ENCODE measurements at regions not wholly inside any gene's neighbourhood (a gene's known extent, or its start where the extent isn't known, plus 50 kb on each side); places are given as distances from the start of the nearest gene placed in this dataset.

GRCh38 chr6:18861204-18861603 lies 474.1 kb downstream of the RNF144B start:
- Histone ChIP-seq H3K27me3 (replicated peaks; ENCODE audit: control insufficient read depth, insufficient read depth, low read length, poor library complexity, severe bottlenecking) (no peaks in the 10 kb centered on the region), H3K36me3 (ENCODE audit: control insufficient read depth, insufficient read depth, low read length) (no peaks in the 10 kb centered on the region), H3K4me3 (ENCODE audit: insufficient read depth, low read depth, low read length, poor library complexity, severe bottlenecking) (no peak overlapping the region), H3K4me1 (ENCODE audit: control insufficient read depth, insufficient read depth, low read length, poor library complexity, severe bottlenecking) (no peaks in the 10 kb centered on the region), H3K9me3 (ENCODE audit: control insufficient read depth, low read length) (no peaks in the 10 kb centered on the region), H3K27ac (ENCODE audit: insufficient read depth, low read length, poor library complexity, severe bottlenecking) (no peak overlapping the region)
- DNase-seq = no peak

- no peaks in the 10 kb centered on the region for H3K36me3 ChIP-seq (ENCODE audit: control insufficient read depth, insufficient read depth, low read length)
- H3K27ac ChIP-seq (ENCODE audit: insufficient read depth, low read length, poor library complexity, severe bottlenecking) = no peak overlapping the region
- H3K4me3 ChIP-seq (ENCODE audit: insufficient read depth, low read depth, low read length, poor library complexity, severe bottlenecking) = no peak overlapping the region
- no peaks in the 10 kb centered on the region for H3K27me3 ChIP-seq (replicated peaks; ENCODE audit: control insufficient read depth, insufficient read depth, low read length, poor library complexity, severe bottlenecking)
- no peaks in the 10 kb centered on the region for H3K9me3 ChIP-seq (ENCODE audit: control insufficient read depth, low read length)
- H3K4me1 ChIP-seq (ENCODE audit: control insufficient read depth, insufficient read depth, low read length, poor library complexity, severe bottlenecking) = no peaks in the 10 kb centered on the region
- no peak for DNase-seq
These were observed 496.1 kb downstream of the RNF144B start for GRCh38 chr6:18883268-18883667.

- no peak for DNase-seq
- Histone ChIP-seq H3K4me1 (ENCODE audit: control insufficient read depth, insufficient read depth, low read length, poor library complexity, severe bottlenecking) (no peaks in the 10 kb centered on the region), H3K27ac (ENCODE audit: insufficient read depth, low read length, poor library complexity, severe bottlenecking) (no peak overlapping the region), H3K27me3 (replicated peaks; ENCODE audit: control insufficient read depth, insufficient read depth, low read length, poor library complexity, severe bottlenecking) (no peaks in the 10 kb centered on the region), H3K36me3 (ENCODE audit: control insufficient read depth, insufficient read depth, low read length) (no peaks in the 10 kb centered on the region), H3K9me3 (ENCODE audit: control insufficient read depth, low read length) (no peaks in the 10 kb centered on the region), H3K4me3 (ENCODE audit: insufficient read depth, low read depth, low read length, poor library complexity, severe bottlenecking) (no peak overlapping the region)
These were observed 496.7 kb downstream of the RNF144B start for GRCh38 chr6:18883851-18884250.

- Histone ChIP-seq H3K27me3 (replicated peaks; ENCODE audit: control insufficient read depth, insufficient read depth, low read length, poor library complexity, severe bottlenecking) (no peaks in the 10 kb centered on the region), H3K4me3 (ENCODE audit: insufficient read depth, low read depth, low read length, poor library complexity, severe bottlenecking) (no peak overlapping the region), H3K4me1 (ENCODE audit: control insufficient read depth, insufficient read depth, low read length, poor library complexity, severe bottlenecking) (no peaks in the 10 kb centered on the region), H3K9me3 (ENCODE audit: control insufficient read depth, low read length) (no peaks in the 10 kb centered on the region), H3K27ac (ENCODE audit: insufficient read depth, low read length, poor library complexity, severe bottlenecking) (no peak overlapping the region), H3K36me3 (ENCODE audit: control insufficient read depth, insufficient read depth, low read length) (no peaks in the 10 kb centered on the region)
- DNase-seq = no peak
These were observed 506.6 kb downstream of the RNF144B start for GRCh38 chr6:18893540-18894269.

- no peak overlapping the region for H3K27ac ChIP-seq (ENCODE audit: insufficient read depth, low read length, poor library complexity, severe bottlenecking)
- H3K9me3 ChIP-seq (ENCODE audit: control insufficient read depth, low read length) = no peaks in the 10 kb centered on the region
- DNase-seq = no peak
- H3K4me1 ChIP-seq (ENCODE audit: control insufficient read depth, insufficient read depth, low read length, poor library complexity, severe bottlenecking) = no peaks in the 10 kb centered on the region
- H3K4me3 ChIP-seq (ENCODE audit: insufficient read depth, low read depth, low read length, poor library complexity, severe bottlenecking) = no peak overlapping the region
- no peaks in the 10 kb centered on the region for H3K36me3 ChIP-seq (ENCODE audit: control insufficient read depth, insufficient read depth, low read length)
- H3K27me3 ChIP-seq (replicated peaks; ENCODE audit: control insufficient read depth, insufficient read depth, low read length, poor library complexity, severe bottlenecking) = no peaks in the 10 kb centered on the region
These were observed 510.2 kb downstream of the RNF144B start for GRCh38 chr6:18897350-18897749.

- Histone ChIP-seq H3K36me3 (ENCODE audit: control insufficient read depth, insufficient read depth, low read length) (no peaks in the 10 kb centered on the region), H3K9me3 (ENCODE audit: control insufficient read depth, low read length) (no peaks in the 10 kb centered on the region), H3K4me3 (ENCODE audit: insufficient read depth, low read depth, low read length, poor library complexity, severe bottlenecking) (no peak overlapping the region), H3K27ac (ENCODE audit: insufficient read depth, low read length, poor library complexity, severe bottlenecking) (no peak overlapping the region), H3K4me1 (ENCODE audit: control insufficient read depth, insufficient read depth, low read length, poor library complexity, severe bottlenecking) (no peaks in the 10 kb centered on the region), H3K27me3 (replicated peaks; ENCODE audit: control insufficient read depth, insufficient read depth, low read length, poor library complexity, severe bottlenecking) (no peaks in the 10 kb centered on the region)
- no peak for DNase-seq
These were observed 517.5 kb downstream of the RNF144B start for GRCh38 chr6:18904681-18905080.

- no peak overlapping the region for H3K27ac ChIP-seq (ENCODE audit: insufficient read depth, low read length, poor library complexity, severe bottlenecking)
- H3K4me1 ChIP-seq (ENCODE audit: control insufficient read depth, insufficient read depth, low read length, poor library complexity, severe bottlenecking) = no peaks in the 10 kb centered on the region
- no peaks in the 10 kb centered on the region for H3K27me3 ChIP-seq (replicated peaks; ENCODE audit: control insufficient read depth, insufficient read depth, low read length, poor library complexity, severe bottlenecking)
- H3K36me3 ChIP-seq (ENCODE audit: control insufficient read depth, insufficient read depth, low read length) = no peaks in the 10 kb centered on the region
- no peak overlapping the region for H3K4me3 ChIP-seq (ENCODE audit: insufficient read depth, low read depth, low read length, poor library complexity, severe bottlenecking)
- H3K9me3 ChIP-seq (ENCODE audit: control insufficient read depth, low read length) = no peaks in the 10 kb centered on the region
- DNase-seq = no peak
These were observed 533.6 kb downstream of the RNF144B start for GRCh38 chr6:18920701-18921100.

- Histone ChIP-seq H3K27me3 (replicated peaks; ENCODE audit: control insufficient read depth, insufficient read depth, low read length, poor library complexity, severe bottlenecking) (no peaks in the 10 kb centered on the region), H3K36me3 (ENCODE audit: control insufficient read depth, insufficient read depth, low read length) (no peaks in the 10 kb centered on the region), H3K9me3 (ENCODE audit: control insufficient read depth, low read length) (no peaks in the 10 kb centered on the region), H3K4me3 (ENCODE audit: insufficient read depth, low read depth, low read length, poor library complexity, severe bottlenecking) (no peak overlapping the region), H3K27ac (ENCODE audit: insufficient read depth, low read length, poor library complexity, severe bottlenecking) (no peak overlapping the region), H3K4me1 (ENCODE audit: control insufficient read depth, insufficient read depth, low read length, poor library complexity, severe bottlenecking) (no peaks in the 10 kb centered on the region)
- DNase-seq = no peak
These were observed 543.9 kb downstream of the RNF144B start for GRCh38 chr6:18931086-18931485.

GRCh38 chr6:18958146-18958545 lies 571.0 kb downstream of the RNF144B start:
- H3K4me3 ChIP-seq (ENCODE audit: insufficient read depth, low read depth, low read length, poor library complexity, severe bottlenecking) = no peak overlapping the region
- no peaks in the 10 kb centered on the region for H3K36me3 ChIP-seq (ENCODE audit: control insufficient read depth, insufficient read depth, low read length)
- no peaks in the 10 kb centered on the region for H3K9me3 ChIP-seq (ENCODE audit: control insufficient read depth, low read length)
- no peak for DNase-seq
- no peaks in the 10 kb centered on the region for H3K27me3 ChIP-seq (replicated peaks; ENCODE audit: control insufficient read depth, insufficient read depth, low read length, poor library complexity, severe bottlenecking)
- no peak overlapping the region for H3K27ac ChIP-seq (ENCODE audit: insufficient read depth, low read length, poor library complexity, severe bottlenecking)
- H3K4me1 ChIP-seq (ENCODE audit: control insufficient read depth, insufficient read depth, low read length, poor library complexity, severe bottlenecking) = no peaks in the 10 kb centered on the region

GRCh38 chr6:18961566-18961965 lies 574.4 kb downstream of the RNF144B start:
- Histone ChIP-seq H3K4me1 (ENCODE audit: control insufficient read depth, insufficient read depth, low read length, poor library complexity, severe bottlenecking) (no peaks in the 10 kb centered on the region), H3K9me3 (ENCODE audit: control insufficient read depth, low read length) (no peaks in the 10 kb centered on the region), H3K27ac (ENCODE audit: insufficient read depth, low read length, poor library complexity, severe bottlenecking) (no peak overlapping the region), H3K27me3 (replicated peaks; ENCODE audit: control insufficient read depth, insufficient read depth, low read length, poor library complexity, severe bottlenecking) (no peaks in the 10 kb centered on the region), H3K4me3 (ENCODE audit: insufficient read depth, low read depth, low read length, poor library complexity, severe bottlenecking) (no peak overlapping the region), H3K36me3 (ENCODE audit: control insufficient read depth, insufficient read depth, low read length) (no peaks in the 10 kb centered on the region)
- DNase-seq = no peak
